Endodermal cell (in vitro differentiated cells): ENCODE measurements at regions not wholly inside any gene's neighbourhood (a gene's known extent, or its start where the extent isn't known, plus 50 kb on each side); places are given as distances from the start of the nearest gene placed in this dataset.
A peak's percentile ranks its signal among the peaks of the same experiment; 100 is the strongest.

Source experiments
- DNase-seq: peaks from one replicate; pipeline ENCODE4 v3.0.0-alpha.2; 2017
- H3K27ac ChIP-seq: 2 replicates; pipeline ENCODE4 v1.5.1; 2013; ENCODE audit warnings: mild to moderate bottlenecking, low read depth, low read length, moderate library complexity
- H3K27me3 ChIP-seq: 2 replicates; pipeline ENCODE4 v1.6.1; 2013; ENCODE audit warnings: mild to moderate bottlenecking, low read length, moderate library complexity; ENCODE audit not compliant: insufficient read depth, control insufficient read depth, poor library complexity, severe bottlenecking
- H3K36me3 ChIP-seq: 2 replicates; pipeline ENCODE4 v1.7.0; 2013; ENCODE audit warnings: mild to moderate bottlenecking, low read length, moderate library complexity; ENCODE audit not compliant: control insufficient read depth, insufficient read depth
- H3K4me1 ChIP-seq: one replicate; pipeline ENCODE4 v1.7.0; 2013; ENCODE audit warnings: low read length; ENCODE audit not compliant: control insufficient read depth, insufficient read depth
- H3K4me3 ChIP-seq: 2 replicates; pipeline ENCODE4 v1.5.1; 2013; ENCODE audit warnings: mild to moderate bottlenecking, low read length, moderate library complexity
- H3K9ac ChIP-seq: 2 replicates; pipeline ENCODE4 v1.6.1; 2013; ENCODE audit warnings: mild to moderate bottlenecking, low read length, moderate library complexity; ENCODE audit not compliant: poor library complexity, severe bottlenecking; ENCODE audit errors: extremely low read depth
- H3K9me3 ChIP-seq: 2 replicates; pipeline ENCODE4 v1.6.1; 2013; ENCODE audit warnings: mild to moderate bottlenecking, low read length, moderate library complexity; ENCODE audit not compliant: control insufficient read depth
- H3K27ac Mint-ChIP-seq: 2 replicates; pipeline ENCODE4 v1.8.0; 2020; ENCODE audit warnings: mixed read lengths
- H3K27me3 Mint-ChIP-seq: 2 replicates; pipeline ENCODE4 v1.8.0; 2021; ENCODE audit warnings: mild to moderate bottlenecking, mixed read lengths; ENCODE audit not compliant: insufficient read depth
- H3K36me3 Mint-ChIP-seq: 2 replicates; pipeline ENCODE4 v1.8.0; 2020; ENCODE audit warnings: low read depth, mixed read lengths
- H3K4me1 Mint-ChIP-seq: 2 replicates; pipeline ENCODE4 v1.8.0; 2020; ENCODE audit warnings: mixed read lengths
- H3K4me3 Mint-ChIP-seq: 2 replicates; pipeline ENCODE4 v1.8.0; 2020; ENCODE audit warnings: mild to moderate bottlenecking, moderate library complexity, mixed read lengths
- H3K9me3 Mint-ChIP-seq: 2 replicates; pipeline ENCODE4 v1.8.0; 2020; ENCODE audit warnings: mild to moderate bottlenecking, mixed read lengths
- CTCF ChIP-seq: fragments of 200-600 bp; sonication (generic); conservative IDR thresholded peaks from 2 replicates; pipeline ENCODE4 v1.5.0; 2021; ENCODE audit warnings: antibody characterized with exemption, mild to moderate bottlenecking
- WGBS, 2 experiments: methylation state at CpG; one replicate each; pipeline versions ENCODE4 v1.1.5 to v1.1.7; 2013; ENCODE audit warnings: missing lambda C conversion rate in 2 of 2, mixed read lengths in 1 of 2; ENCODE audit not compliant: insufficient coverage in 1 of 2, insufficient read length in 1 of 2; 5-methylcytosine and 5-hydroxymethylcytosine counted together

GRCh38 chr6:44662461-44663121 is 275.1 kb downstream of the CDC5L start:
- Mint-ChIP-seq H3K9me3 (peaks cover 2% of the 10 kb centered on the region), H3K36me3 (no peaks in the 10 kb centered on the region), H3K27me3 (peaks cover 13% of the 10 kb centered on the region), H3K27ac (peak overlapping the region; percentile 75), H3K4me3 (no peak overlapping the region), H3K4me1 (peaks cover 49% of the 10 kb centered on the region)
- TF ChIP-seq CTCF: no peak
- Histone ChIP-seq H3K9me3 (peaks cover 4% of the 10 kb centered on the region), H3K36me3 (no peaks in the 10 kb centered on the region), H3K9ac (no peak overlapping the region), H3K27me3 (peaks cover 14% of the 10 kb centered on the region), H3K4me1 (peaks cover 6% of the 10 kb centered on the region), H3K27ac (peak overlapping the region; percentile 87), H3K4me3 (no peak overlapping the region)
- 30 to 51% methylated on average over 8 to 13 of the region's 13 CpGs for WGBS, 2 experiments
- peak; percentile 91 for DNase-seq

GRCh38 chr6:44663860-44664634 is 276.5 kb downstream of the CDC5L start:
- DNase-seq: peak; percentile 43
- peaks cover 12% of the 10 kb centered on the region for H3K27me3 ChIP-seq
- no peak overlapping the region for H3K27ac ChIP-seq
- Mint-ChIP-seq H3K9me3 (no peaks in the 10 kb centered on the region), H3K27ac (no peak overlapping the region), H3K4me3 (no peak overlapping the region), H3K36me3 (no peaks in the 10 kb centered on the region), H3K4me1 (peaks cover 60% of the 10 kb centered on the region), H3K27me3 (peaks cover 13% of the 10 kb centered on the region)
- no peak overlapping the region for H3K4me3 ChIP-seq
- peaks cover 6% of the 10 kb centered on the region for H3K4me1 ChIP-seq
- H3K36me3 ChIP-seq: no peaks in the 10 kb centered on the region
- TF ChIP-seq CTCF: no peak
- H3K9ac ChIP-seq: no peak overlapping the region
- 68 to 83% methylated on average over 4 to 9 of the region's 10 CpGs for WGBS, 2 experiments
- no peaks in the 10 kb centered on the region for H3K9me3 ChIP-seq

DNA sequence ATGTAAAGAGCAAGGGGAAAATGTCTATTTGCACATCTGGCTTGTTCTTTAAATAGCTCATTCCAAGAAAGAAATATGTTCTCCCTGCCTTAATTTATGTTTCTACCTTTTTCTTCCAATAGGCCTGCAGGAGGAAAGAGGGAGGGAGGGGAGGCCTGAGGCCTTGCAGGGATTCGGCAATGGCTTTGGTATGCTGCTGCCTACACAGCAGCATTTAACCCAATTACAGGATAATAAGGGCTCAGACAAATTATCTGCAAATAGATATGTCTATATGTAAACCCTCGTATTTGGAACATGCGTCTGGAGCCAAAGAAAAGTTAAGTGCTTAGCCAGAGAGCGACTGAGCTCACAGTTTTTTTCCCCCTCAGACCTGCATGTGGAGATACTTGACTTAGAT is 277.2 kb downstream of the CDC5L start:
- Histone ChIP-seq H3K4me1 (peaks cover 6% of the 10 kb centered on the region), H3K27ac (peak overlapping the region; percentile 2), H3K4me3 (no peak overlapping the region), H3K27me3 (peaks cover 5% of the 10 kb centered on the region), H3K9me3 (no peaks in the 10 kb centered on the region), H3K36me3 (no peaks in the 10 kb centered on the region), H3K9ac (no peak overlapping the region)
- Mint-ChIP-seq H3K4me3 (no peak overlapping the region), H3K4me1 (peaks cover 60% of the 10 kb centered on the region), H3K36me3 (no peaks in the 10 kb centered on the region), H3K27me3 (peaks cover 12% of the 10 kb centered on the region), H3K27ac (peak overlapping the region; percentile 56), H3K9me3 (no peaks in the 10 kb centered on the region)
- peak; percentile 50 for DNase-seq
- WGBS, 2 experiments: 85 to 93% methylated on average over 3 to 4 of the region's 4 CpGs
- TF ChIP-seq CTCF: no peak
